ENCODE measurements at regions not wholly inside any gene's neighbourhood (a gene's known extent, or its start where the extent isn't known, plus 50 kb on each side); places are given as distances from the start of the nearest gene placed in this dataset.

GRCh38 chr4:177632481-177632880 is 190.2 kb upstream of the AGA start:
- no peak for DNase-seq
- intact Hi-C loops (cut with DNase I) = no loop called here

GRCh38 chr4:177638871-177639270 is 196.6 kb upstream of the AGA start:
- H3K27me3 ChIP-seq (ENCODE audit: control insufficient read depth, insufficient read depth) = no peaks in the 10 kb centered on the region
- no peak overlapping the region for H3K4me3 ChIP-seq (ENCODE audit: low read length)
- intact Hi-C loops (cut with DNase I) = no loop called here
- no peaks in the 10 kb centered on the region for H3K4me1 ChIP-seq (ENCODE audit: control insufficient read depth, insufficient read depth, low read length)
- no peak overlapping the region for H3K27ac ChIP-seq (ENCODE audit: low read length)
- H3K9me3 ChIP-seq (ENCODE audit: control insufficient read depth, low read length) = no peaks in the 10 kb centered on the region
- ATAC-seq = no peak
- 43% methylated on average over 2 of the region's 2 CpGs for WGBS
- no peak for DNase-seq

More at GRCh38 chr4:177632481-177632880, 190.2 kb upstream of the AGA start:
- Histone ChIP-seq H3K4me3 (ENCODE audit: low read length) (no peak overlapping the region), H3K9me3 (ENCODE audit: control insufficient read depth, low read length) (no peaks in the 10 kb centered on the region), H3K27me3 (ENCODE audit: control insufficient read depth, insufficient read depth) (no peaks in the 10 kb centered on the region), H3K27ac (ENCODE audit: low read length) (no peak overlapping the region), H3K4me1 (ENCODE audit: control insufficient read depth, insufficient read depth, low read length) (no peaks in the 10 kb centered on the region)
- no peak for ATAC-seq

GRCh38 chr4:177640864-177641263 is 198.6 kb upstream of the AGA start:
- no peak for ATAC-seq

GRCh38 chr4:177660223-177660622 is 218.0 kb upstream of the AGA start:
- Histone ChIP-seq H3K4me3 (ENCODE audit: low read length) (no peak overlapping the region), H3K9me3 (ENCODE audit: control insufficient read depth, low read length) (no peaks in the 10 kb centered on the region), H3K27ac (ENCODE audit: low read length) (no peak overlapping the region), H3K4me1 (ENCODE audit: control insufficient read depth, insufficient read depth, low read length) (no peaks in the 10 kb centered on the region), H3K27me3 (ENCODE audit: control insufficient read depth, insufficient read depth) (no peaks in the 10 kb centered on the region)
- ATAC-seq (no peak), DNase-seq (no peak)
- WGBS = 76% methylated on average over 1 of the region's 1 CpG
- intact Hi-C loops (cut with DNase I) = no loop called here

More at GRCh38 chr4:177640864-177641263, 198.6 kb upstream of the AGA start:
- no peaks in the 10 kb centered on the region for H3K27me3 ChIP-seq (ENCODE audit: control insufficient read depth, insufficient read depth)
- no peaks in the 10 kb centered on the region for H3K4me1 ChIP-seq (ENCODE audit: control insufficient read depth, insufficient read depth, low read length)
- no peak for DNase-seq
- intact Hi-C loops (cut with DNase I) = no loop called here
- 55% methylated on average over 4 of the region's 4 CpGs for WGBS
- no peaks in the 10 kb centered on the region for H3K9me3 ChIP-seq (ENCODE audit: control insufficient read depth, low read length)
- H3K4me3 ChIP-seq (ENCODE audit: low read length) = no peak overlapping the region
- H3K27ac ChIP-seq (ENCODE audit: low read length) = no peak overlapping the region

- Histone ChIP-seq H3K27ac (ENCODE audit: low read length) (no peak overlapping the region), H3K4me1 (ENCODE audit: control insufficient read depth, insufficient read depth, low read length) (no peaks in the 10 kb centered on the region), H3K9me3 (ENCODE audit: control insufficient read depth, low read length) (no peaks in the 10 kb centered on the region), H3K4me3 (ENCODE audit: low read length) (no peak overlapping the region), H3K27me3 (ENCODE audit: control insufficient read depth, insufficient read depth) (no peaks in the 10 kb centered on the region)
- intact Hi-C loops (cut with DNase I) = no loop called here
- DNase-seq (no peak), ATAC-seq (no peak)
- WGBS = 67% methylated on average over 5 of the region's 5 CpGs
Measured at GRCh38 chr4:177667687-177668086, 225.4 kb upstream of the AGA start.

- ATAC-seq (no peak), DNase-seq (no peak)
- intact Hi-C loops (cut with DNase I) = no loop called here
- WGBS = 97% methylated on average over 3 of the region's 3 CpGs
- Histone ChIP-seq H3K27ac (ENCODE audit: low read length) (no peak overlapping the region), H3K9me3 (ENCODE audit: control insufficient read depth, low read length) (no peaks in the 10 kb centered on the region), H3K4me3 (ENCODE audit: low read length) (no peak overlapping the region), H3K4me1 (ENCODE audit: control insufficient read depth, insufficient read depth, low read length) (no peaks in the 10 kb centered on the region), H3K27me3 (ENCODE audit: control insufficient read depth, insufficient read depth) (no peaks in the 10 kb centered on the region)
Measured at GRCh38 chr4:177671387-177671786, 229.2 kb upstream of the AGA start.

- intact Hi-C loops (cut with DNase I) = no loop called here
- Histone ChIP-seq H3K4me1 (ENCODE audit: control insufficient read depth, insufficient read depth, low read length) (no peaks in the 10 kb centered on the region), H3K4me3 (ENCODE audit: low read length) (no peak overlapping the region), H3K27ac (ENCODE audit: low read length) (no peak overlapping the region), H3K9me3 (ENCODE audit: control insufficient read depth, low read length) (no peaks in the 10 kb centered on the region), H3K27me3 (ENCODE audit: control insufficient read depth, insufficient read depth) (no peaks in the 10 kb centered on the region)
- DNase-seq (no peak), ATAC-seq (no peak)
- 77% methylated on average over 2 of the region's 2 CpGs for WGBS
Measured at GRCh38 chr4:177671845-177672244, 229.6 kb upstream of the AGA start.

GRCh38 chr4:177673985-177674489 is 231.8 kb upstream of the AGA start:
- H3K27ac ChIP-seq (ENCODE audit: low read length) = no peak overlapping the region
- H3K4me3 ChIP-seq (ENCODE audit: low read length) = no peak overlapping the region
- intact Hi-C loops (cut with DNase I) = no loop called here
- H3K27me3 ChIP-seq (ENCODE audit: control insufficient read depth, insufficient read depth) = no peaks in the 10 kb centered on the region
- 81% methylated on average over 3 of the region's 3 CpGs for WGBS
- H3K9me3 ChIP-seq (ENCODE audit: control insufficient read depth, low read length) = no peaks in the 10 kb centered on the region
- DNase-seq = no peak
- H3K4me1 ChIP-seq (ENCODE audit: control insufficient read depth, insufficient read depth, low read length) = no peaks in the 10 kb centered on the region
- no peak for ATAC-seq

GRCh38 chr4:177680308-177680707 is 238.1 kb upstream of the AGA start:
- no peaks in the 10 kb centered on the region for H3K9me3 ChIP-seq (ENCODE audit: control insufficient read depth, low read length)
- H3K27me3 ChIP-seq (ENCODE audit: control insufficient read depth, insufficient read depth) = no peaks in the 10 kb centered on the region
- no peaks in the 10 kb centered on the region for H3K4me1 ChIP-seq (ENCODE audit: control insufficient read depth, insufficient read depth, low read length)
- intact Hi-C loops (cut with DNase I) = no loop called here
- H3K4me3 ChIP-seq (ENCODE audit: low read length) = no peak overlapping the region
- H3K27ac ChIP-seq (ENCODE audit: low read length) = no peak overlapping the region
- DNase-seq (no peak), ATAC-seq (no peak)
- WGBS = 68% methylated on average over 2 of the region's 2 CpGs

- DNase-seq = no peak
- no peak overlapping the region for H3K4me3 ChIP-seq (ENCODE audit: low read length)
- intact Hi-C loops (cut with DNase I) = no loop called here
- no peaks in the 10 kb centered on the region for H3K9me3 ChIP-seq (ENCODE audit: control insufficient read depth, low read length)
- H3K27me3 ChIP-seq (ENCODE audit: control insufficient read depth, insufficient read depth) = no peaks in the 10 kb centered on the region
- no peak for ATAC-seq
- no peak overlapping the region for H3K27ac ChIP-seq (ENCODE audit: low read length)
- H3K4me1 ChIP-seq (ENCODE audit: control insufficient read depth, insufficient read depth, low read length) = no peaks in the 10 kb centered on the region
- WGBS = 90% methylated on average over 1 of the region's 1 CpG
Measured at GRCh38 chr4:177681902-177682301, 239.7 kb upstream of the AGA start.

GRCh38 chr4:177687117-177687516 is 244.9 kb upstream of the AGA start:
- no peaks in the 10 kb centered on the region for H3K27me3 ChIP-seq (ENCODE audit: control insufficient read depth, insufficient read depth)
- intact Hi-C loops (cut with DNase I) = no loop called here

GRCh38 chr4:177692907-177693306 is 250.7 kb upstream of the AGA start:
- H3K4me1 ChIP-seq (ENCODE audit: control insufficient read depth, insufficient read depth, low read length) = no peaks in the 10 kb centered on the region
- no peaks in the 10 kb centered on the region for H3K27me3 ChIP-seq (ENCODE audit: control insufficient read depth, insufficient read depth)
- DNase-seq (no peak), ATAC-seq (no peak)
- no peak overlapping the region for H3K4me3 ChIP-seq (ENCODE audit: low read length)
- H3K9me3 ChIP-seq (ENCODE audit: control insufficient read depth, low read length) = no peaks in the 10 kb centered on the region
- no peak overlapping the region for H3K27ac ChIP-seq (ENCODE audit: low read length)
- intact Hi-C loops (cut with DNase I) = no loop called here
- WGBS = 68% methylated on average over 1 of the region's 1 CpG

More at GRCh38 chr4:177687117-177687516, 244.9 kb upstream of the AGA start:
- no peak overlapping the region for H3K27ac ChIP-seq (ENCODE audit: low read length)
- DNase-seq (no peak), ATAC-seq (no peak)
- no peak overlapping the region for H3K4me3 ChIP-seq (ENCODE audit: low read length)
- H3K9me3 ChIP-seq (ENCODE audit: control insufficient read depth, low read length) = no peaks in the 10 kb centered on the region
- no peaks in the 10 kb centered on the region for H3K4me1 ChIP-seq (ENCODE audit: control insufficient read depth, insufficient read depth, low read length)
